GM12873 (cell line): ENCODE measurements at regions not wholly inside any gene's neighbourhood (a gene's known extent, or its start where the extent isn't known, plus 50 kb on each side); places are given as distances from the start of the nearest gene placed in this dataset.

ENCODE experiments used
- CTCF ChIP-seq: IDR thresholded peaks from 2 replicates; pipeline ENCODE4 v1.5.1; 2012; ENCODE audit warnings: low read depth, mild to moderate bottlenecking, moderate library complexity, low read length, control low read depth; ENCODE audit not compliant: insufficient read depth; ENCODE audit errors: missing control alignments

- TF ChIP-seq CTCF = no peak
Measured at GRCh38 chr13:44030615-44031014, 150.9 kb downstream of the LACC1 start.

GRCh38 chr13:44031555-44031954, 151.9 kb downstream of the LACC1 start:
- TF ChIP-seq CTCF = no peak

- TF ChIP-seq CTCF = no peak
Measured at GRCh38 chr13:44032802-44033201, 153.1 kb downstream of the LACC1 start.

- TF ChIP-seq CTCF = no peak
Measured at GRCh38 chr13:44035400-44035799, 155.7 kb downstream of the LACC1 start.

- TF ChIP-seq CTCF = no peak
Measured at GRCh38 chr13:44040070-44040817, 160.5 kb downstream of the LACC1 start.

- TF ChIP-seq CTCF = no peak
Measured at GRCh38 chr13:44040818-44041100, 161.1 kb downstream of the LACC1 start.

- no peak for TF ChIP-seq CTCF
Measured at GRCh38 chr13:44044547-44045179, 165.0 kb downstream of the LACC1 start.

GRCh38 chr13:44045180-44045562, 165.5 kb downstream of the LACC1 start:
- no peak for TF ChIP-seq CTCF
